Kidney capillary endothelial cell (primary cell): ENCODE measurements at regions not wholly inside any gene's neighbourhood (a gene's known extent, or its start where the extent isn't known, plus 50 kb on each side); places are given as distances from the start of the nearest gene placed in this dataset.

ENCODE experiments used
- DNase-seq: peaks from one replicate; pipeline ENCODE4 v3.0.0-alpha.2; 2018; ENCODE audit warnings: low spot score

- no peak for DNase-seq
These were observed 264.3 kb downstream of the ZEB1 start for GRCh38 chr10:31583293-31583692.

GRCh38 chr10:31582365-31583052 lies 263.5 kb downstream of the ZEB1 start:
- DNase-seq = no peak

- DNase-seq = peak; percentile 2
These were observed 262.8 kb downstream of the ZEB1 start for GRCh38 chr10:31581741-31582323.

- DNase-seq = no peak
These were observed 261.6 kb downstream of the ZEB1 start for GRCh38 chr10:31580646-31581045.
